Activated gamma-delta T cell treated with Interleukin-2 at 50 U/mL for 16 hours (primary cell): ENCODE measurements at regions not wholly inside any gene's neighbourhood (a gene's known extent, or its start where the extent isn't known, plus 50 kb on each side); places are given as distances from the start of the nearest gene placed in this dataset.

Experiments
- DNase-seq: peaks from one replicate; pipeline ENCODE4 v3.0.0-alpha.2; 2020

DNA sequence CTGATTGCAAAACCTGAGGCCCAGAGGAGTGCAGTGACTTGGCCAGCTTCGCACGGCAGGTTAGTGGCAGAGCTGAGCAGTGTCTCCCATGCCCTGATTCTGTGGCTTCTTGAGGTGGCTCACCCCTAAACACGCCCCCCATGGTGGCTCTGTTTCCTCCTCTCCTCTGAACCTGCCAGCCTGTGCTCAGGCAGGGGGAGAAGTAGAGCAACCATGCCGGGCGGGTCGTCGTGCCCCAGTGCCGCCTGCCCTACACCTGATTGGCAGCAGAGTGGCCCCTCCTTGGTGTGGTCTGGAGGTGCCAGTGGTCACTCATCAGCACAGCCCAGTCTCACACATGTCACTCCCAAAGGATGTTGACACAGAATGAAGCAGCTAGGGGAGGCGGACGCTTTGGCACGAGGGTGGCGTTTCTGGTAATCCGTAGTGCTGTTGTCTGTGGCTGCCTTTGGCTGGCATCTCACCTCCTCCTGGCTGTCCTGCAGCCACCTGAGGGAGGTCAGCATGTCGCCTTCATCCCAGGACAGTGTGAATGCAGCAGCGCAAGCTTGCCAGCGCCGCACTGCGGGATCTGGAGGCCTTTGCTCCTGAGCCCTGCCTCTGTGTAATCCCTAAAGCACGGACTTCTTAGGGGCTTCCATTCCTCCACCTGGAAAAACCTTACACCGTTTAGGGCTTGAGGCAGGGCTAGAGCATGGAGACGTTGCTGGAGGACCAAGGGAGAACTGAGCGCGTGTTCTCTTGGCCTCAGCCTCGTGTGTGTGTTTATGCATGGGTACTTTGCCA is 294.7 kb downstream of the SEC14L1 start:
- DNase-seq, result peak; percentile 70

DNA sequence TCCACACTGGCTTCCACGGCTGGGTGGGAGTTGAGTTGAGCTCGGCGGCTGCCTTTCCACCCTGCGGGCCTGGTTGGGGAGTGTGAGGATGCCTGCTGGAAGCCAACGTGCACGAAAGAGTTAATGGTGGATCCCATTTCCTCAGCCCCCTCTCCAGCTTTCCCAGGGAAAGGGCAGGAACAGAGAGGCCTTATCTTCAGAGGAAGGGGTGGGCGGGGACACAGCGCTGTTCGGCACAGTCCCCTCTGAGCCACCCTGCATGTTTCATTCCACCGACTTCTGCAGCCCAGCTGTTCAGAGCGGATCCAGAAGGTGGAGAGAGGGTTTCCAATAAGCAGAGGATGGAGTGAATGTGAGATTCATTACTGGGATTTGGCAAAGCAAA is 295.3 kb downstream of the SEC14L1 start:
- no peak for DNase-seq

DNA sequence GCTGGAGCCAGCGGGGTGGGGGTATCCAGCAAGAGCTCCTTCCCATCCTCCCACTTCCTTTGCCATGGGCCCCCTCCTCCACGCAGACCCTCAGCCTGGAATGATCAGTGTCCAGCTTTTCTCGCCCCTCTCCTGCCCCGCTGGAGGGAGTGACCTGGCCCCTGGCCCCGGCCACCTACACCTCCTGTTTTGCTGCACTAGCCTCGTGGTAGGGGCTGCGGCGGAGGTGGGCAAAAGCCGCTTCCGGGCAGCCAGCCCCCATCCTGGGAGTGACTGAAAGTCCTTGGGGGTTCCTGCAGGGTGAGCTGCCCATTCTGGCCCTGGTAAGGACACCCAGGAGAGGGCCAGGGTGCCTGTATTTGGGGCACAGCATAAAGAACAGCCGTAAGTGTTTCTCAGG is 295.7 kb downstream of the SEC14L1 start:
- DNase-seq, result no peak

DNA sequence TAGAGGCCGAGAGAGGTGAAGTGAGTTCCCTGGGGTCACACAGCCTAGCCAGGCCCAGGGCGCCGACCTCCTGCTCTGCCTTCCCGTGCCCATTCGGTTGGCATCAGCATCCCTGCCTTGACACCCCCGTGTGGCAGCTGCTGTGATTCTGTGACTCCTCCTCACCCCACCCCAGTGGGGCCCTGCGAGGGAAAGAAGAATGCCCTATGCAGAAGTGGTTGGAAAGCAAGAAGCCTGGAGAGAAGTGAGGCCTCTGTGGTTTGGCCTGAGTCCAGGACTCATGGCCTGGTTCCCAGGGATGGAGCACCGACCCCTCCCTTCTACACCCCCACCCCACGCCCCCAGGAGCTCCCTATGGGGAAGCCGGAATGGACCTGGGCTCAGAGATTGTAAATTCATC is 296.2 kb downstream of the SEC14L1 start:
- no peak for DNase-seq

DNA sequence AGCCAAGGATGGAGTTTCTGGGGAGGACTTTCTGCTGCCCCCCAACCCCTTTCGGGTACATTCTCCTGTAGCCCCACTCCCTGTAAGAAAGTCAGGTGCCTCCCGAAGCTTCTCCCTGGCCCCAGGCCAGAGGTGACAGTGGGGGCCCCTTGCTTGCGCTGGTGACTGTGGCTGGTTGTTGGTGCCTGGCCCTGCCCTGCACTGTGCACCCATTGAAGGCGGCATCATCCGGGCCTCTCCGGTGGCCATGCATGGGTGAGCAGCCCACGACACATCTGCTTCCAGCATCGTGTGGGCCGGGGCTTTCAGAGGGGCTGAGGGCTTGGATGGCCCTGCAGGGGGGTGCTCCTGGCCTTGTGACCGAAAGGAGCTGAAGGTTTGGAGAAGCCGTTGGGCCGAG is 297.0 kb downstream of the SEC14L1 start:
- no peak for DNase-seq

DNA sequence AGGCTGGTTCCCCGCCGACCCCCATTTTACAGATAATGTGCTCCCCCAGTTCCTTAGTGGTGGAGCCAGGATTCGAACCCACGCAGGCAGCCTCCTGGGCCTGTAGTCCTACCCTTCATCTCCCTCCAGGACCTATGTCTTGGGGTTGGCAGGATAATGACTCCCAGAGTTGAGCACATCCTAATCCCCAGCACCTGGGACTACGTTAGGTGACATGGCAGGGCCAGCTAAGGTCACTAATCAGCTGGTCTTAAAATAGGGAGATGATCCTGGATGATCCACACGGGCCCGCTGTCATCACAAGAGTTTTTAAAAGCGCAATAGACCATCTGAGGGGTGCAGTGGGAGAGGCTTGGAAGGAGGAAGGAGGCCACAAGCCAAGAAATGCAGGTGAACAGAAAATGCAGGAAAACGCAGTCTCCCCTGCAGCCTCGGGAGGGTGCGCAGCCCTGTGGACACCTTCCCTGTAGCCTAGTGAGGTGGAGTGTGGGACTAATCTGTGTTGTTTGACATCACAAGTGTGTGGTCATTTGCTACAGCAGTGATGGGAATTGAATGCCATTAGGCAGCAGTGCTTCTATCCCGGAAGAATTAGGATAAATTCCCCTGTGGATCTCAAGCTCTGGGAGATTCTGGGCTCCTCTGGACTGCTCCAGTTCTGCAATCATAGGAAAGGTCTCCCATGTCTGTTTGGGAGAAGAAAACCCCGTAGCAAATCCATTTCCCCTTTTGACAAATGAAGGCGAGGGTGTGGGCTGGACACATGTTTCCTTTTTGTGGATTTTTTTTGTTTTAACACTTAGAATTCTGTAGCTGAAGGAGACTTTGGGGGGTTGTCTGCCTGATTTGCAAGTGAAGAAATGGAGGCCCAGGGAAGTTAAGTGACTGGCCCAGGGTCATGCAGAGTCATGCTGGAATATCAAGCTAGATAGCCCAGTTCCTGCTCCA is 297.7 kb downstream of the SEC14L1 start:
- DNase-seq, result no peak

DNA sequence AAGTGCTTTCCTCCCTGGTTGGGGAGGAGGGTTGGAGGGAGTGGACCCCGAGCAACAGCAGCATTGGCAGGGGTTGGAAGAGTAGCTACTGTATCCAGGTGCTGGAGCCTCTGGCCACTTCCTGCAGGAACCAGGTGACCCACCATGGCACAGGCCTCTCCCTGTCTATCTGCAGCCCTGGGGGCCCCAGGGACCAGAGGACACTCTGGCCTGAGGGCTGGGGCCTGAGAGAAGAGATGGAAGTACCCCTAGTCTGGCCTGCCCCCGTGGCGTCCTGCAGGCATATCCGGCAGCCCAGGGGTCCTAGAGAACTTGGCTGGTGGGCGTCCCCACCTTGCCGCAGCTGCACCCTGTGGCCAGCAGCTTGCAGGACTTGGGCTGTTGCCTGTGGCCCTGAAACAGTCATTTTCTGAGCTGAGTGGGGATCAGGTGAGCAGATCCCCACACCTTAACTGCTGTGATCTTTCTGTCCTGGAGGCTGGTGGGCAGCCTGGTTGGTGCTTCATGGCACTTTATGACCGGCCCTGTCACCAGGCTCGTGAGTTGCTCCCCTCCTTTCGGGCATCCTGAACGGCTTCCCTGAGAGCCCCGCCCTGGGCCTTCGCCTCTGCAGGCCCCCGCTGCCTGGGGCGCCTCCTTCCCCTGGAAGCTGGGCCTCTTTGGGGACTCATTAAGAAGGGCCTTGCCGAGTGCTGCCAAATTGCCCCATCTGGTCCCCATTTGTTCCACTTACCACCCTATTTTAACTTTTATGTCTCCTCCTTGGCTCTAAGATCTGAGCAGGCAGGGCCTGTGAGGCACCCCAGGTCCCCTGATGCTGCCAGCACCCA is 298.6 kb downstream of the SEC14L1 start:
- no peak for DNase-seq

DNA sequence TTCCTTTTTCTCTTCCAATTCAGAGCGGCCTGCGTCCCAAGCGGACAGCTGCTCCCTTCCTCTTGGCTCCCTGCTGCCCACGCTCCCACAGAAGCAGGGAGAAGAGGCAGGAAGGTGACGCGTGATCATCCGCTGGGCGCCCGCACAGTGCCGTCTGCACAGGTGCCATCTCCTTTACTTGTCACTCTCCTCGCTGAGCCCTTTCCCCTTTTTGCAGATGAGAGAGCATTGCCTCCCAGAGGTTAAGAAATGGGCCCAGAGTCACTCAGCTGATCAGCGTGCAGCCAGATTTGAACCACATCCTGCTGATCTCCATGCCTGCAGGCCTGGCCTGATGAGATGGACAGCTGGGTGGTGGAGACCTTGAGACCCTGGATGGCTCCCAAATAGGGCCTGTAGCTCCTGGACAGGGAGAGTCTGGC is 299.8 kb downstream of the SEC14L1 start:
- no peak for DNase-seq

DNA sequence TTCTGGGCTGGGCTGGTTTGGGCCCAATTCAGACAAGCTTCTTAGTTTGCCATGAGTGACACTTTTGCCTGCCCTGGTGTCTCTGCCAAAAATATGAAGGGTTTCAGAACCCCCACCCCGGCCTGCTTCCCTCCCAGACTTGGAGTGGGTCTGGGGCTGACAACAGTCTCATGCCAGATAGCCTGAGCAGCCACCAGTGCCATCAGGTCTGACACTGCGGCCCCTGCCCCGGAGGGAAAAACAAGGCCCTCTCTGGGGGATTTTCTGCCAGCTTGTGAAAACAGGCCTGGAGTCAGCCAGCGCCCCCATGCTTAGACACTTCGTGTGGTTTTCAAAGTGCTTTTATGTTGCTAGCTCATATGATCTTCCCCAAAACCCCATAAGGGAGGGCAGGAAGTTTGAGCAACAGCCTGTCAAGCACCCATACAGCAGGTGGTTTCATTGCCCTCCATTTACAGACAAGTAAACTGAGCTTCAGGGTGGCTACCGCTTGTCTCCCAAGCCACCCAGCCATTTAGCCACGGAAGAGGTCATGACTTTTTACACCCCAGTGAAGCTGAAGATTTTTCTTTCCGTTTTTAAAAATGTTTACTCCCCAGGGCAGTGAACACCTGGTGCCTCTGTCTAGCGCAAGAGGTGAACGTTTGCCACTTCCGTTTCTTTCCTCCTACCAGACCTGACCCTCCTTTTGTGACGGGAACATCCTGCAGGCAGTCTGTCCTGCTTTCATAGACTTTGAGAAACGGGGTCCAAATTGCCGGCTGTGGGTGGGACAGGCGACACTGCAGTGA is 300.6 kb downstream of the SEC14L1 start:
- DNase-seq, result peak; percentile 75

DNA sequence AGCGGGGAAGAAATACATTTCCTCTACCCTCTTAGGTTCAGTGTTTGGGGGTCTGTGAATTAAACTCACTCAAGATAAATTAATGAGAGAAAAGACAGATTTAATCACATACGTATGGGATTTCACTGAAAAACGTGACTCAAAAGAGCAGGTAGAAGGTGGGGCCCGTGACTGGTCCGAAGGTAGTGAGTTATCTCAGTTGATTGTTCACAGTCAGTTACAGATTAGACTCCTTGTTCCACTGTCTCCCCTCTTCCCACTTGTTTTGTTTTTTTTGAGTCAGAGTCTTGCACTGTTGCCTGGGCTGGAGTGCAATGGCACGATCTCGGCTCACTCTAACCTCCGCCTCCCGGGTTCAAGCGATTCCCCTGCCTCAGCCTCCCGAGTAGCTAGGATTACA is 301.2 kb downstream of the SEC14L1 start:
- DNase-seq, result no peak

DNA sequence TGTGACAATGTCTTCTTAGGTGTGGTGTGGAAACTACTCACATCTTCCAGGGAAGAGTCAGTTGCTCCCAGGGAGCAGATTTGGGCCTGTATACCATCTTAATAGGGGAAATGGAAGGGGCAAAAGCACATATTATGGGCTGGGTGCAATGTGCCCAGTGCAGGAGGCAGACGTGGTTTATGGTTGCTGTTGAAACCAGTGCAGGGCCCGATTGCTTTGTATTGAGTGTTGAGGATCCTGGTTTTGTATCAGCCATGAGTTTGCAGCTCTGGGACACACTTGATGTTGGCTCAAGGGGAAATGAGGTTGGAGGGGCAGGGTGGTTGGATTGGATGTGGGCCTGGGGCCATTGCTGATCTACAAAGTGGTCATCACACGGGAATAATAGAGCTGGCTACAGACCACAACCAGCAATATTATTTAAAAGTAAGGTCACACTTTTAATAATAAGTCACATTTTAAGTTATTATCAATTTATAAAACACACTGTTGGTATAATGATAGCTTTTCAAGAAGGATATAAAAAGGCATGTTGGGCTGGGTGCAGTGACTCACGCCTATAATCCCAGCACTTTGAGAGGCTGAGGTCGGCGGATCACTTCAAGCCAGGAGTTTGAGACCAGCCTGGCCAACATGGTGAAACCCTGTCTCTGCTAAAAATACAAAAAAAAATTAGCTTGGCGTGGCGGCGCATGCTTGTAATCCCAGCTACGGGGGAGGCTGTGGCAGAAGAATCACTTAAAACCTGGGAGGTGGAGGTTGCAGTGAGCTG is 302.4 kb downstream of the SEC14L1 start:
- DNase-seq, result no peak

DNA sequence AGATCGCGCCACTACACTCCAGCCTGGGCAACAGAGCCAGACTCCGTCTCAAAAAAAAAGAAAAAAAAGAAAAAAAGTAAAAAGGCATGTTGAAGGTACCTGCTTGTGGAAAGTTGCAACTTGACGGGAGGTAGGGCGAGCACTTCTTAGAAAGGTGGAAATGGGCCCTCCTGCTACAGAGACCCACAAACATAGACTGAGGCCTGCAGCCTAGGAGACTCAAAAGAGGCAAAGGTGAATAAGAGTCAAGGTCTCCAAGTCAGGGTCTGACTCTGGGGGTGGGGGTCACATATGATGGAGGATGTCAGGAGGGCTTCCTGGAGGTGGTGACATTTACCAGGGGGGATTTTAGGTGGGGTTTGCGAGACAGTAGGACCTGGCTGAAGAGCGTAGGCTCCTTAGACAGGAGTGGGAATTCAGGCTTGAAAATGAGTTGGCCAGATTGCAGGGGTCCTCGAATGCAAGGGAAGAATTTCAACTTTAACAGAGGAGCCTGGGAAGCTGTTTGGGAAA is 303.0 kb downstream of the SEC14L1 start:
- DNase-seq, result no peak

DNA sequence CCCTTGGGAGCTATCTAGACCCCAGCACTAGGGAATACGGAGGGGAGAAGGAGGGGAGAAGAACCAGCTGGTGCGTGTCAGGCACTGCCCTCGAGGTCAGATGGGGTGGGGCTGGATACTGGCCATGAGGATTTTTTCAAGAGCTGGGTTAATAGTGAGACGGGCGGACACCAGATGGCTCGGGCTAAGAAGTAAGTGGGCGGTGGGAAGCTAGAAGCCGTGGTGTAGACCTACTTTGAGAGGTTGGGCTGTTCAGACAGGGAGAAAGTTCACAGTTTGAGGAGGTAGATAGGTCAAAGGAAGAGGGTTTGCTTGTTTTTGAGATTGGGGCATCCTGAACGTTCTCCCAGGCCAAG is 303.8 kb downstream of the SEC14L1 start:
- no peak for DNase-seq

DNA sequence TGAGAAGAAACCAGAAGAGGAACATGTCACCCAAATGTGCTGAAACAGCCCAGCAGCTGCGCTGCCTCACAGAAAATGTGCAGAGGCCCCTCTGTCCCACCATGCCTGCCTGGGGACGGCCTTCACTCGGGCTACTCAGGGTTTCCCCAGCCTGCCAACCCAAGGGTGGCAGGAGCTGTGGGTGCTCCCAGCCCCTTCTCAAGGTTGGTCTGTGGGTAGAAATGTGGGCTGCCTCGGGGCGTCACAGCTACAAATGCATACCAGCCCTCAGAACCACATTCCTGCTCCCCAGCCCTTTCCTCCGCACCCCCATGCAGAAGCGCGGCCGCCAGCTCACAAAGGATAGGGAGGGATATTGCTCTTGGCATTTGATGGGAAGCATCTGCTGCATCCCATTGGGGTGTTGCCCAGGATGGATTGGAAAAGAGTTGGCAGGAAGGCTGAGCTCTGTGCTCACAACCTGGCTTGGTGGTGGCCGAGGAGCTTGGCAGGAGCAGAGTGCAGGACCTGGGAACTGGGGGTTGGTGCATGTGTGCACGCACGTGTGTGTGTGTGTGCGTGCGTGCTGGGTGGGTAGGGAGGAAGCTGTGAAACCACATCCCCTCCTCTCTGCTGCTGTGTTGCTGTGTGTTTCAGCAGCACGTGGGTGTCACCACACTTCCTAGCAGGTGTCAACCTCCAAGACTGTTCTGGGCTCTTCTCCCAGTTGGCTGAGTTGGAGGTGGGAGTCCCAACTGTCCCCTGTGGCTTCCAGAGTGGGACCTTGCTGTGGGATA is 304.4 kb downstream of the SEC14L1 start:
- DNase-seq, result peak; percentile 86

DNA sequence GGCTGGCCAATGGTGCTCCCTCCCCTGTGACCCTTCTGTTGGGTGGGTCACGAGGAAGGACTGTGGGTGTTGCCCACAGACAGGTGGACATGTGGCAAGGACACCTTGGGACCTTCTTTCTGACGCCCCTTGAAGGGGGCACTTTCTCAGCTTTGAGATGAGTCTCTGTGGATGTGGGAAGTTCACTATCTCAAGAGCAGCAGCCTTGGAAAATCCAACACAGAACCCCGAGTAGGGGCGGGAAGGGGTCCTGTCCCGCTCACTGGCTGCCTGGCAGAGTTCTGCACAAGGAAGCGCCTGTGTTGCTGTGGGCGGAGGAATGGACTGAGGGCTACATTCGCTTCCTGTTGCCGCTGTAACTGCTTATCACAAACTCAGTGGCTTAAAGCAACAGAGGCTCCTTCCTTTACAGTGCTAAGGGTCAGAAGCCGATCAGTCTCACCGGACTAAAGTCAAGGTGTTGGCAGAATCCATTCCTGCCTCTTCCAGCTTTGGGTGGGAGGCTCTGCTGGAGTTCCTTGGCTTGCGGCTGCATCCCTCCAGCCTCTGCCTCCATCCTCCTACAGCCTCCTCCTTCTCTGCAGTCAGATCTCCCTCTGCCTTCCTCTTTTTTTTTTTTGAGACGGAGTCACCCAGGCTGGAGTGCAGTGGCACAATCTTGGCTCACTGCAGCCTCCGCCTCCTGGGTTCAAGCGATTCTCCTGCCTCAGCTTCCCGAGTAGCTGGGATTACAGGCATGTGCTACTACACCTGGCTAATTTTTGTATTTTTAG is 305.2 kb downstream of the SEC14L1 start:
- DNase-seq, result peak; percentile 67

DNA sequence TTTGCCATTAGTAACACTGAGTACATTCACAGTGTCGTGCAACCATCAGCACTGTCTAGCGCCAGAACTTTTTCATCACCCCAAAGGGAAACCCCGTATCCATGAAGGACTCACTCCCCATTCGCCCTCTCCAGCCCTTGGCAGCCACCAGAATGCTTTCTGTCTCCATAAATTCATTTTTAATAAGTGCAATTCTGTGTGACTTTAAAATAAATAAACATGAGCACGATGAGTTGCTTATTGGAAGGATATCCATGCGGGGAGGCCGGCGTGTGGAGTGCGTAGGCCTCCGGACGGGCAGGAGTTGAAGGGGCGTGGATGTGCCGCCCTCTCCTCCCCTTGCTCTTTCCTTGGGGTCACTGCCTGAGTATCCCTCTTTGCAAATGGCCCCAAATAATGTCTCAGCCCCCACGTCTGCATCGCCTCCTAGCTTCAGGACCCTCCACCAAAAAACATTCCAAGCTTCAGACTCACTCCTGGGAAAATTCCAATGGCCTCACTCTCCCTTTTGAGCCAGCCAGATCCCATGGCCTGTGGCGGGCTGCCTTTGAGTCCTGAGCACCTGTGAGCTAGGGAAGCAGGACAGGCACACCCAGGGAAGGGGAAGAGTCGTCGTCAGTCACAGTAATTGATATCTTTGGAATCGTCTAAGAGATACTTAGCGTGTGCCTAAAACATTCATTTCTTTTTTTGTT is 306.3 kb downstream of the SEC14L1 start:
- DNase-seq, result no peak

DNA sequence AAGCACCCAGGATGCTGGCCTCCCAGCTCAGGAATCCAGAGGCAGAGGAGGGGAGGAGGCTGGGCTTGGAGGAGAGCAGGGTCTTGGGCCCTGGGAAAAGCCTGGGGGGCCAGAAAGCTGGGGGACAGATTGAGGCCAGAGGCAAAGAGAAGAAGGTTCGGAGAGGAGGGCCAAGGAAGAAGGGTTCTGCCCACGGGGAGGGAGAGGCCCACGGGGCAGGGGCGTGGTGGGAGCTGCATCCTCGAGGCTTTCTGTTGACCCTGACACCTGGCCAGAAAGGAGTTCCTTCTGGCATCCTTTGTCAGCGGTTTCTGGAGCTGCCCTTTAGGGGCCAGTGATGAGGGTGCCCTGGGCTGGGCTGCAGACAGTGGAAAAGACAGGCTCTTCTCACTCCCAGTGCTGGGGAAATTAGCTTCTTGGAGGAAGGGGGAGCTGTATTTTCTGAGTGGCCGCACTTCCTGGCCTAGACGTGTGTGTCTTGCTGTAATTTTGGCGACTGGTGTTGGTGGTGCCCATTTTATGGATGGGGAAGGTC is 308.7 kb downstream of the SEC14L1 start:
- no peak for DNase-seq

DNA sequence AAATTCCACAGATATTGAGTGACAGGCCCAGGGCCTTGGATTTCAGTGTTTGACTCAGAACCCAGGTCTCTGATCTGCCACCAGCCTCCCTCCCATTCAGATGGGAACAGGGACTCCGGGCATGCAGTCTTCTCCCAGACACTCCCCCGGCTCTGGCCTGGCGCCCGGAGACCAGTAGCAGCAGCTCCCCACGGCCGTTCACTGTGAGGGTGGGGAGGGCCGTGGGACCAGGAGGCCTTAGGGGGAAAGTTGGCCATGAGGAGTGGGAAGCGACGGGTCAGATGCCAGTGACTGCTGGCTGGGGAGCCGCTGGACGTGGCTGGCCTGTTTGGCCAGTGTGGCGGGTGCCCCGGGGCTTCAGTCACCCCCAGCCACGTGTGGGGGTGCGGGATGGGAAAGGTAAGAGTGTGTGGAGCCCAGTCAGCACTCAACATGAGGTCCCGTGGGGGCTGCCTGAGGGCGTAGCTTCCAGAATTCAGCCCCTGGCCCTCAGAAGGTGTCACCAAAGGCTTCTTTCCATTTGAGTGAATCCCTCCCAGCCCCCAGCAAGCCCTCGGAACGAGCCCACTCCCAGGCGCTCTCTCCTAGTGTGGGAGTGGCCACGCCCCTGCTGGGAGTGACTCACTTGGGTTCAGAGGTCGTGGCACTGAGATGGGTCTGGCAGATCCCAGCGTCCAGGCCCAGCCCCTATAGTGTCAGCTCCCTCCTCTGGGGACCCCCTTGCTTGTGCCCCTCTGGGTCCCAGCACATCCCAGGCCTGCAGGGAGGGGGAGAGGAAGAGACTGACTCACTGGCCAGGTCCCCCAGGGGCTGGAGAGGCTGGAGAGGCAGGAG is 309.4 kb downstream of the SEC14L1 start:
- DNase-seq, result no peak
